ENCODE measurements at regions not wholly inside any gene's neighbourhood (a gene's known extent, or its start where the extent isn't known, plus 50 kb on each side); places are given as distances from the start of the nearest gene placed in this dataset.
A peak's percentile ranks its signal among the peaks of the same experiment; 100 is the strongest.

- Mint-ChIP-seq H3K27ac (no peak overlapping the region), H3K36me3 (peaks cover 4% of the 10 kb centered on the region), H3K9me3 (peaks cover 24% of the 10 kb centered on the region), H3K4me1 (peaks cover 8% of the 10 kb centered on the region), H3K4me3 (no peak overlapping the region), H3K27me3 (ENCODE audit: low read depth) (no peaks in the 10 kb centered on the region)
- POLR2A ChIA-PET, result no interaction called here
- DNase-seq (ENCODE audit: low spot score) (no peak), ATAC-seq (no peak)
- no peak for TF ChIP-seq ZBTB21 (CRISPR knock-in tag; IDR thresholded peaks at IDR 0.05; ENCODE audit: borderline replicate concordance)
- 0 out of 2 replicates have a peak, but pooled peaks have one; percentile 25 for TF ChIP-seq GTF2I (CRISPR knock-in tag; conservative IDR thresholded peaks at IDR 0.05)
- CTCF ChIA-PET, result no interaction called here
These were observed 260.7 kb downstream of the PREX1 start for GRCh38 chr20:48567145-48567544.

DNA sequence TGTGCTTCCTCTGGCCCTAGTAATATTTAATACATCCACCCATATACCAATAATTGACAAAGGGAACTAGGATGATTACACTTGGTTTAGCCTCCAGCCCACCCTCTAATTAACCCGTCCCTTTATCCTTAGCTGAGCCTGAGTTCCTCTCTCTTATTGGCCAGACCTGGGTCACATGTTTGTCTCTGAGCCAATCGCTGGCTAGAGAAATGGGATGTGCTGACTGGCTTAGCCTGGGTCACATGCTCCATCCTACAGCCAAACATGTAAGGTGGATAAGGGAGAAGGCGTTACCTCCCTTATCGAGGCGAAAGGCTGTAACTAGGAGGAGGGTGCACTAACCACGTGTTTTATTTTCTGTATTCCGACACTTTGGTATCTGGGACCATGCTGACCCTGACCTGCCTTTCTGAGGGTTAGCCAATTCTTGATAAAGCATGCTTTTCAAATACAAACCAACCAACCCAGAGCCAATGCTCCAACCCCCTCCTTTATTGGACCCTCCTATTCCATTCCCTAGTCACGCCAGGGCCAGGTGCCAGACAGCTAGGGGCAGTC is 262.7 kb downstream of the PREX1 start:
- H3K4me1 Mint-ChIP-seq, result peaks cover 8% of the 10 kb centered on the region
- H3K9me3 Mint-ChIP-seq, result peaks cover 24% of the 10 kb centered on the region
- peaks cover 4% of the 10 kb centered on the region for H3K36me3 Mint-ChIP-seq
- H3K27ac Mint-ChIP-seq, result no peak overlapping the region
- CTCF ChIA-PET, result no interaction called here
- POLR2A ChIA-PET, result no interaction called here
- no peak overlapping the region for H3K4me3 Mint-ChIP-seq
- ATAC-seq, result no peak
- TF ChIP-seq, protein P1, sequence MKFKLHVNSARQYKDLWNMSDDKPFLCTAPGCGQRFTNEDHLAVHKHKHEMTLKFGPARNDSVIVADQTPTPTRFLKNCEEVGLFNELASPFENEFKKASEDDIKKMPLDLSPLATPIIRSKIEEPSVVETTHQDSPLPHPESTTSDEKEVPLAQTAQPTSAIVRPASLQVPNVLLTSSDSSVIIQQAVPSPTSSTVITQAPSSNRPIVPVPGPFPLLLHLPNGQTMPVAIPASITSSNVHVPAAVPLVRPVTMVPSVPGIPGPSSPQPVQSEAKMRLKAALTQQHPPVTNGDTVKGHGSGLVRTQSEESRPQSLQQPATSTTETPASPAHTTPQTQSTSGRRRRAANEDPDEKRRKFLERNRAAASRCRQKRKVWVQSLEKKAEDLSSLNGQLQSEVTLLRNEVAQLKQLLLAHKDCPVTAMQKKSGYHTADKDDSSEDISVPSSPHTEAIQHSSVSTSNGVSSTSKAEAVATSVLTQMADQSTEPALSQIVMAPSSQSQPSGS (CRISPR knock-in tag; IDR thresholded peaks at IDR 0.05; ENCODE audit: borderline replicate concordance, low read depth), result no peak
- TF ChIP-seq TEAD4 (CRISPR knock-in tag; IDR thresholded peaks at IDR 0.05), result no peak
- no peak for TF ChIP-seq ATF1 (CRISPR knock-in tag; IDR thresholded peaks at IDR 0.05)
- TF ChIP-seq ZNF671 (CRISPR knock-in tag; IDR thresholded peaks at IDR 0.05), result no peak
- TF ChIP-seq GABPB1 (CRISPR knock-in tag; IDR thresholded peaks at IDR 0.05), result no peak
- TF ChIP-seq SMAD4 (CRISPR knock-in tag; IDR thresholded peaks at IDR 0.05), result no peak
- no peak for TF ChIP-seq NFYB (CRISPR knock-in tag; conservative IDR thresholded peaks at IDR 0.05; ENCODE audit: low read depth)
- no peak for TF ChIP-seq ZNF281 (CRISPR knock-in tag; IDR thresholded peaks at IDR 0.05)
- TF ChIP-seq NR2C2 (CRISPR knock-in tag; IDR thresholded peaks at IDR 0.05), result no peak
- no peak for TF ChIP-seq SOX15 (CRISPR knock-in tag; IDR thresholded peaks at IDR 0.05)
- no peak for TF ChIP-seq NFE2L1 (CRISPR knock-in tag; IDR thresholded peaks at IDR 0.05)
- no peaks in the 10 kb centered on the region for H3K27me3 Mint-ChIP-seq (ENCODE audit: low read depth)
- no peak for DNase-seq (ENCODE audit: low spot score)

DNA sequence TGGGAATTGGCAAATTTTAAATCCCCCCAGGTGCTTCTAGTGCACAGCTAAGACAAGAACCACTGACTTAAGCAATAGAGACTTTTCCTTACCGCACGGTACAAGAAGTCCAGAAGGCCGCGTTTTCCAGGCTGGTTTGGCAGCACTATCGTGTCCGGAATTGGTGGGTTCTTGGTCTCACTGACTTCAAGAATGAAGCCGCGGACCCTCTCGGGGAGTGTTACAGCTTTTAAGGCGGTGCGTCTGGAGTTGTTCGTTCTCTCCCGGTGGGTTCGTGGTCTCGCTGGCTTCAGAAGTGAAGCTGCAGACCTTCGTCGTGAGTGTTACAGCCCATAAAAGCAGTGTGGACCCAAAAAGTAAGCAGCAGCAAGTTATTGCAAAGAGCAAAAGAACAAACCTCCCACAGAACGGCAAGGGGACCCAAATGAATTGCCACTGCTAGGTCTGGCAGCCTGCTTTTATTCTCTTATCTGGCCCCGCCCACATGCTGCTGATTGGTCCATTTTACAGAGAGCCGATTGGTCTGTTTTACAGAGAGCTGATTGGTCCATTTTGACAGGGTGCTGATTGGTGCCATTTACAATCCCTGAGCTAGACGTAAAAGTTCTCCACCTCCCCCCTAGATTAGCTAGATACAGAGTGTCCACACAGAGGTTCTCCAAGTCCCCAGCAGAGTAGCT is 264.5 kb downstream of the PREX1 start:
- Mint-ChIP-seq H3K36me3 (peaks cover 4% of the 10 kb centered on the region), H3K27me3 (ENCODE audit: low read depth) (no peaks in the 10 kb centered on the region), H3K9me3 (peaks cover 24% of the 10 kb centered on the region), H3K4me1 (peaks cover 8% of the 10 kb centered on the region), H3K4me3 (no peak overlapping the region), H3K27ac (no peak overlapping the region)
- ChIA-PET CTCF (interaction anchor here (2.7 kb wide), 1 partner anchor 58 kb away, joined by 15 read pairs; no protein-coding TSS in a partner anchor), POLR2A (no interaction called here)
- DNase-seq (ENCODE audit: low spot score), result no peak
- ATAC-seq, result no peak
- TF ChIP-seq NFYB (CRISPR knock-in tag; conservative IDR thresholded peaks at IDR 0.05; ENCODE audit: low read depth), result peak; percentile 68
- TF ChIP-seq, protein P2, sequence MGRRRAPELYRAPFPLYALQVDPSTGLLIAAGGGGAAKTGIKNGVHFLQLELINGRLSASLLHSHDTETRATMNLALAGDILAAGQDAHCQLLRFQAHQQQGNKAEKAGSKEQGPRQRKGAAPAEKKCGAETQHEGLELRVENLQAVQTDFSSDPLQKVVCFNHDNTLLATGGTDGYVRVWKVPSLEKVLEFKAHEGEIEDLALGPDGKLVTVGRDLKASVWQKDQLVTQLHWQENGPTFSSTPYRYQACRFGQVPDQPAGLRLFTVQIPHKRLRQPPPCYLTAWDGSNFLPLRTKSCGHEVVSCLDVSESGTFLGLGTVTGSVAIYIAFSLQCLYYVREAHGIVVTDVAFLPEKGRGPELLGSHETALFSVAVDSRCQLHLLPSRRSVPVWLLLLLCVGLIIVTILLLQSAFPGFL (CRISPR knock-in tag; IDR thresholded peaks at IDR 0.05; ENCODE audit: borderline replicate concordance), result no peak
